ENCODE measurements at regions not wholly inside any gene's neighbourhood (a gene's known extent, or its start where the extent isn't known, plus 50 kb on each side); places are given as distances from the start of the nearest gene placed in this dataset.

- TF ChIP-seq POLR2A (IDR thresholded peaks at IDR 0.05) = no peak
- no peak for TF ChIP-seq CTCF (IDR thresholded peaks at IDR 0.05)
Measured at GRCh38 chr13:105232439-105232838, 1303.0 kb downstream of the EFNB2 start.

All from right lobe of liver (tissue), 4 donors.